KMS-11 (cell line): ENCODE measurements at regions not wholly inside any gene's neighbourhood (a gene's known extent, or its start where the extent isn't known, plus 50 kb on each side); places are given as distances from the start of the nearest gene placed in this dataset.

Experiments used
- H2AFZ ChIP-seq: fragments of 200-600 bp; sonication (generic); 2 replicates; pipeline ENCODE4 v1.6.1; 2016; ENCODE audit warnings: antibody characterized with exemption, mixed run types, low read depth
- H3K27ac ChIP-seq: fragments of 200-600 bp; sonication (generic); 2 replicates; pipeline ENCODE4 v1.6.1; 2016; ENCODE audit warnings: mild to moderate bottlenecking, mixed run types
- H3K27me3 ChIP-seq: fragments of 200-600 bp; sonication (generic); 2 replicates; pipeline ENCODE4 v1.6.1; 2017; ENCODE audit warnings: mild to moderate bottlenecking, low read depth, mixed run types, moderate library complexity; ENCODE audit not compliant: insufficient read depth
- H3K36me3 ChIP-seq: fragments of 200-600 bp; sonication (generic); 2 replicates; pipeline ENCODE4 v1.6.1; 2017; ENCODE audit warnings: mild to moderate bottlenecking, mixed run types; ENCODE audit not compliant: insufficient read depth
- H3K4me1 ChIP-seq: fragments of 200-600 bp; sonication (generic); 2 replicates; pipeline ENCODE4 v1.6.1; 2016; ENCODE audit warnings: mild to moderate bottlenecking, low read depth, mixed run types; ENCODE audit not compliant: poor library complexity, severe bottlenecking
- H3K4me2 ChIP-seq: fragments of 200-600 bp; sonication (generic); 2 replicates; pipeline ENCODE4 v1.7.0; 2016; ENCODE audit warnings: mild to moderate bottlenecking, mixed run types
- H3K4me3 ChIP-seq: fragments of 200-600 bp; sonication (generic); IDR thresholded peaks from 2 replicates; pipeline ENCODE4 v1.6.1; 2017; ENCODE audit warnings: low read depth, low read length, mixed read lengths; ENCODE audit not compliant: insufficient read depth
- H3K79me2 ChIP-seq: fragments of 200-600 bp; sonication (generic); 2 replicates; pipeline ENCODE4 v1.6.1; 2016; ENCODE audit warnings: low read depth, mixed run types; ENCODE audit not compliant: insufficient read depth
- H3K9ac ChIP-seq: fragments of 200-600 bp; sonication (generic); 2 replicates; pipeline ENCODE4 v1.6.1; 2016; ENCODE audit warnings: mild to moderate bottlenecking, mixed run types
- H4K20me1 ChIP-seq: fragments of 200-600 bp; sonication (generic); 2 replicates; pipeline ENCODE4 v1.6.1; 2016; ENCODE audit warnings: mild to moderate bottlenecking, mixed run types; ENCODE audit not compliant: insufficient read depth
- CTCF ChIP-seq: fragments of 200-600 bp; sonication (generic); conservative IDR thresholded peaks from 2 replicates; pipeline ENCODE4 v1.6.1; 2017; ENCODE audit warnings: low read depth, mild to moderate bottlenecking, antibody characterized with exemption, low read length, moderate library complexity, mixed read lengths

GRCh38 chr6:115302731-115303130 is 758.0 kb downstream of the FRK start:
- Histone ChIP-seq H3K9ac (no peak overlapping the region), H3K36me3 (no peaks in the 10 kb centered on the region), H3K4me2 (no peak overlapping the region), H3K4me3 (no peak overlapping the region), H3K27me3 (no peaks in the 10 kb centered on the region), H3K4me1 (no peaks in the 10 kb centered on the region), H3K27ac (no peak overlapping the region), H4K20me1 (no peaks in the 10 kb centered on the region), H2AFZ (no peak overlapping the region), H3K79me2 (no peaks in the 10 kb centered on the region)
- no peak for TF ChIP-seq CTCF

- no peaks in the 10 kb centered on the region for H4K20me1 ChIP-seq
- H3K27ac ChIP-seq = no peak overlapping the region
- no peak for TF ChIP-seq CTCF
- H3K4me3 ChIP-seq = no peak overlapping the region
- no peak overlapping the region for H2AFZ ChIP-seq
- no peaks in the 10 kb centered on the region for H3K36me3 ChIP-seq
- H3K79me2 ChIP-seq = no peaks in the 10 kb centered on the region
- H3K27me3 ChIP-seq = no peaks in the 10 kb centered on the region
- no peak overlapping the region for H3K4me2 ChIP-seq
- no peak overlapping the region for H3K9ac ChIP-seq
- H3K4me1 ChIP-seq = no peaks in the 10 kb centered on the region
Observed at GRCh38 chr6:115287467-115287866, 773.2 kb downstream of the FRK start.

GRCh38 chr6:115276881-115277565 is 783.7 kb downstream of the FRK start:
- Histone ChIP-seq H3K9ac (no peak overlapping the region), H3K79me2 (no peaks in the 10 kb centered on the region), H3K27ac (no peak overlapping the region), H2AFZ (no peak overlapping the region), H3K4me1 (no peaks in the 10 kb centered on the region), H3K4me3 (no peak overlapping the region), H4K20me1 (no peaks in the 10 kb centered on the region), H3K36me3 (no peaks in the 10 kb centered on the region), H3K27me3 (no peaks in the 10 kb centered on the region), H3K4me2 (no peak overlapping the region)
- TF ChIP-seq CTCF = no peak

- Histone ChIP-seq H3K9ac (no peak overlapping the region), H3K27ac (no peak overlapping the region)
Observed at GRCh38 chr6:115272311-115272710, 788.4 kb downstream of the FRK start.

More at GRCh38 chr6:115272311-115272710, 788.4 kb downstream of the FRK start:
- no peaks in the 10 kb centered on the region for H3K79me2 ChIP-seq
- no peaks in the 10 kb centered on the region for H3K27me3 ChIP-seq
- no peak for TF ChIP-seq CTCF
- H3K4me1 ChIP-seq = no peaks in the 10 kb centered on the region
- no peak overlapping the region for H3K4me2 ChIP-seq
- H2AFZ ChIP-seq = no peak overlapping the region
- H3K4me3 ChIP-seq = no peak overlapping the region
- H3K36me3 ChIP-seq = no peaks in the 10 kb centered on the region
- H4K20me1 ChIP-seq = no peaks in the 10 kb centered on the region
